ENCODE measurements at regions not wholly inside any gene's neighbourhood (a gene's known extent, or its start where the extent isn't known, plus 50 kb on each side); places are given as distances from the start of the nearest gene placed in this dataset.

DNA sequence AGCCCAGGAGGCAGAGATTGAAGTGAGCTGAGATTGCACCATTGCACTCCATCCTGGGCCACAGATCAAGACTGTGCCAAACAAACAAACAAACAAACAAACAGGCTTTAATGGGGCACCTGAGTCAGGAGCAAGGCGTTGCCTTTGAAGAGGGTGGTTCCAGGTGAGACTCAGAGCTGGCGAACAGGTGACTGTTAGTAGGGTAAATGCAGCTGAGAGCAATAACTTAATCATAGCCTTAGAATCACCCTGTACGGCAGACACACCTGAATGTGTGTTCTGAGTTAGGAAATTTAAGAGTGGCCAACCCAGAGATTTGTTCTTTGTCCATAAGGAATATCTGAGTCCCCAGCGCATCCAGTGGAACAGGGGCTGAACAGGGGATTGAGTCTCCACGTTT is 440.4 kb downstream of the RPS6KC1 start:
- Histone ChIP-seq H4K20me1 (ENCODE audit: insufficient read depth, poor library complexity, severe bottlenecking) (no peaks in the 10 kb centered on the region), H3K79me2 (no peaks in the 10 kb centered on the region), H3K9me2 (replicated peaks; ENCODE audit: insufficient read depth) (no peaks in the 10 kb centered on the region), H3K27ac (no peak overlapping the region), H3K36me3 (replicated peaks; ENCODE audit: insufficient read depth, low read depth) (no peaks in the 10 kb centered on the region), H3K4me2 (no peak overlapping the region), H3K4me1 (ENCODE audit: insufficient read depth) (no peaks in the 10 kb centered on the region), H3K27me3 (peaks cover 3% of the 10 kb centered on the region), H2AFZ (no peak overlapping the region), H3K4me3 (no peak overlapping the region), H3K9me3 (ENCODE audit: low read depth) (no peaks in the 10 kb centered on the region)
- TF ChIP-seq EZH2 (IDR thresholded peaks at IDR 0.05; ENCODE audit: borderline replicate concordance) (no peak), EZH2phosphoT487 (IDR thresholded peaks at IDR 0.05; ENCODE audit: low read depth, severe bottlenecking, unreplicated experiment) (no peak), CTCF (IDR thresholded peaks at IDR 0.05; ENCODE audit: poor library complexity) (no peak)
- 86% methylated on average over 5 of the region's 5 CpGs for WGBS (ENCODE audit: low lambda C conversion rate, missing lambda C conversion rate)
- DNase-seq (ENCODE audit: low spot score) = no peak

DNA sequence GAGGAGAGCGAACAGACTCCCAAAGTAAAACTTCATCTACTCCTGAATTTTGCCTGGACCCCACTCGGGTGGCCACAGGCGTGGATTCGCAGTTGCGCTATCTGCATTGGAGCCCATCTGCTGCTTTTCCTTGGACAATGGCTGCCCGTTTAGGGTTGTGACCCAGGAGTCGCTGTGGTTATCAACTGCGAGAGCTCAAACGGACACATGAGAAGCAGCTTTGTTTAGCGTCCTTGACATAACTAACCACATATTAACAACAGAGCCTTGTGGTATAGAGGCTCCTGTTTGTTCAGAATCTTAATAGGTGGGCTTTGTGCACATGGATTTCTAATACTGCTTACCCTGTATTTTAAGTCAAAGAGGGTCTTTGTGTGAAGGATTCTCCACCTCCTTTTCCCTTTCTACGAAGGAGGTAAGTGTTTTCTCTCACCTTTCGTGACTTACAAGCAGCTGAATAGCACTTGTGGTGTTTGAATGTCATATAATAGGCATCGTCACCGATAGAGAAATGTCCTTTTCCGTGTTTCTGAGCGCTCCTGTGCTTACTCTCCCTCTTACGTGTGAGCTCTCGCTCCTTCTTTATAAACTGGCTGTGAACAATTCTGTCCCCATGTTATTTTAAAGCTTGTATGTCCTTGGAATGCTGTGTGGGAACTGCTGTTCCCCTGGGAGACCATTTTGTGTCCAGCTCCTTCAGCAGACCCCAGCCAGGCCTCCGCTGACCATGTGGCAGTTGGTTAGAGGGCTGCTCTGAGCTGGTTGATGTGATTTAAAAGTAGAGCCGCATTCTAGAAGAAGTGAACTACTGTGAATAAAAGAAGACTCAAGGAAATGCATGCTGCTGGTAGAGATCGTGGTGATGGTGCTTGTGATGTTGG is 441.4 kb downstream of the RPS6KC1 start:
- 88% methylated on average over 21 of the region's 21 CpGs for WGBS (ENCODE audit: low lambda C conversion rate, missing lambda C conversion rate)
- Histone ChIP-seq H3K4me3 (no peak overlapping the region), H3K9me2 (replicated peaks; ENCODE audit: insufficient read depth) (no peaks in the 10 kb centered on the region), H3K27ac (no peak overlapping the region), H4K20me1 (ENCODE audit: insufficient read depth, poor library complexity, severe bottlenecking) (no peaks in the 10 kb centered on the region), H3K4me2 (no peak overlapping the region), H3K4me1 (ENCODE audit: insufficient read depth) (no peaks in the 10 kb centered on the region), H3K79me2 (no peaks in the 10 kb centered on the region), H2AFZ (no peak overlapping the region), H3K9me3 (ENCODE audit: low read depth) (no peaks in the 10 kb centered on the region), H3K27me3 (peaks cover 3% of the 10 kb centered on the region), H3K36me3 (replicated peaks; ENCODE audit: insufficient read depth, low read depth) (no peaks in the 10 kb centered on the region)
- DNase-seq (ENCODE audit: low spot score) = no peak
- TF ChIP-seq EZH2phosphoT487 (IDR thresholded peaks at IDR 0.05; ENCODE audit: low read depth, severe bottlenecking, unreplicated experiment) (no peak), CTCF (IDR thresholded peaks at IDR 0.05; ENCODE audit: poor library complexity) (no peak), EZH2 (IDR thresholded peaks at IDR 0.05; ENCODE audit: borderline replicate concordance) (no peak)

DNA sequence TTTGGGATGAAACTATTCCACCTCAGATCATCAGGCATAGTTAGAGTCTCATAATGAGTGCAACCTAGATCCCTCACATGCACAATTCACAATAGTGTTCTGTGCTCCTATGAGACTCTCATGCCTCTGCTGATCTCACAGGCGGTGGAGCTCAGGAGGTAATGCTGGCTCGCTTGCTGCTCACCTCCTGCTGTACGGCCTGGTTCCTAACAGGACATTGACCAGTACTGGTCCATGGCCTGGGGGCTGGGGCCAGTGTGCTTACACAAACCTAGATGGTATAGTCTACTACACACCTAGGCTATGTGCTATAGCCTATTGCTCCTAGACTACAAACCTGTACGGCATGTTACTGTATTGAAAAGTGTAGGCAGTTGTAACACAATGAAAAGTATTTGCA is 448.4 kb downstream of the RPS6KC1 start:
- Histone ChIP-seq H3K4me2 (no peak overlapping the region), H3K27me3 (no peaks in the 10 kb centered on the region), H3K27ac (no peak overlapping the region), H3K36me3 (replicated peaks; ENCODE audit: insufficient read depth, low read depth) (no peaks in the 10 kb centered on the region), H3K4me1 (ENCODE audit: insufficient read depth) (no peaks in the 10 kb centered on the region), H3K79me2 (no peaks in the 10 kb centered on the region), H3K4me3 (no peak overlapping the region), H3K9me2 (replicated peaks; ENCODE audit: insufficient read depth) (no peaks in the 10 kb centered on the region), H3K9me3 (ENCODE audit: low read depth) (no peaks in the 10 kb centered on the region), H4K20me1 (ENCODE audit: insufficient read depth, poor library complexity, severe bottlenecking) (no peaks in the 10 kb centered on the region), H2AFZ (no peak overlapping the region)
- no peak for DNase-seq (ENCODE audit: low spot score)
- WGBS (ENCODE audit: low lambda C conversion rate, missing lambda C conversion rate) = 85% methylated on average over 4 of the region's 4 CpGs
- TF ChIP-seq EZH2phosphoT487 (IDR thresholded peaks at IDR 0.05; ENCODE audit: low read depth, severe bottlenecking, unreplicated experiment) (no peak), EZH2 (IDR thresholded peaks at IDR 0.05; ENCODE audit: borderline replicate concordance) (no peak), CTCF (IDR thresholded peaks at IDR 0.05; ENCODE audit: poor library complexity) (no peak)

Measured in hepatocyte (in vitro differentiated cells).